AG20443 (cell line): ENCODE measurements at regions not wholly inside any gene's neighbourhood (a gene's known extent, or its start where the extent isn't known, plus 50 kb on each side); places are given as distances from the start of the nearest gene placed in this dataset.

Source experiments
- DNase-seq: peaks from one replicate; pipeline ENCODE4 v3.0.0; 2012; ENCODE audit warnings: low spot score, mixed read lengths

DNA sequence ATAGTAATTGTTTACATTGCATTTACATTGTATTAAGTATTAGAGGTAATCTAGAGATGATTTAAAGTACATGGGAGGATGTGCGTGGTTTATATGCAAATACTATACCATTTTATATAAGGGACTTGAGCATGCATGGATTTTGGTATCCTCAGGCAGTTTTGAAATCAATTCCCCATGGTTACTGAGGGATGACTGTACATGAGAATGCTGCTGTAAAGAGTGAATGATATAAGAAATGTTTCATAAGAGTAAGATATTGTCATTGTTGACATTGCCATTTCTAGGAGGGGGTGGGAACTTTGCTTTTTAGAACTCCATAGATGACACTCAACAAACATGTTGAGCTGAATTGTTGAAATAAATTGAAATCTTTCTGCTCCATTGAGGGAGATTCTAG is 185.0 kb downstream of the SEMA6A start:
- no peak for DNase-seq

GRCh38 chr5:116388564-116389258 is 185.9 kb downstream of the SEMA6A start:
- DNase-seq, result no peak

- no peak for DNase-seq
These were observed 186.9 kb downstream of the SEMA6A start for GRCh38 chr5:116387738-116388137.

DNA sequence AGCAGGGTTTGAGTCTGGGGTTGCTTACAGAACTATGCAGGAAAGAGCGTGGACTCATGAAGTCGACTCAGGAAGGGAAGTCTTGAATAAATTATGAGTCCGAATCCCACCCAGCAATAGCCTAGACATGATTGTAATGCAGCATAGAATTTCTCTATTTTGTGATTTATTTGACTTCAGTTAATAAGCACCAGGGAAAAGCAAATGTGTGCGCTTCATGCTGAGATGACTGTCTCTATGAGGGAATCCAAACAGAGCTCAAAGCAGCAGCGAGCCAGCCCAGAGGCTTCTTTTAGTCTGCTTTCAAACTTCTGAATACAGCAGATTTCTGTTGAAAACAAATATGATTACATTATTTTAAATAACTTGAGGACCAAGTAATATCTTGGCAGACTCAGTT is 188.0 kb downstream of the SEMA6A start:
- no peak for DNase-seq

GRCh38 chr5:116382874-116383266 is 191.8 kb downstream of the SEMA6A start:
- no peak for DNase-seq

- no peak for DNase-seq
These were observed 192.4 kb downstream of the SEMA6A start for GRCh38 chr5:116382032-116382873.

DNA sequence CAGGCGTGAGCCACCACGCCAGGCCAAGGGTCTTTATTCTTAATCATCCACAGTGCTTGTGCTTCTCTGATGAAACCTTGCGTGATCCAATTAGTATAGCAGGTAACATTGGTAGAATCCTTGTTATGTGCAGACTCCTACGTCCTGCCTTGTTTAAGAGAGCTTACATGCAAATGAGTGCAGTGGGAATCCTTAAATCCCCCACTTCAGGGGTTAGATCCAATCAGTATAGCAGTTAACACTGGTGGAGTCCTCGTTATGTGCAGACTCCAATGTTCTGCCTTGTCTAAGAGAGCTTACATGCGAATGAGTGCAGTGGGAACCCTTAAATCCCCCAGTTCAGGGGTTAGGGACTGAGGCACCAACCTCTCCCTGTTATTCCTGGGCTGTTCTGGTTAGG is 193.4 kb downstream of the SEMA6A start:
- DNase-seq, result no peak

GRCh38 chr5:116380621-116381020 is 194.0 kb downstream of the SEMA6A start:
- DNase-seq, result no peak

DNA sequence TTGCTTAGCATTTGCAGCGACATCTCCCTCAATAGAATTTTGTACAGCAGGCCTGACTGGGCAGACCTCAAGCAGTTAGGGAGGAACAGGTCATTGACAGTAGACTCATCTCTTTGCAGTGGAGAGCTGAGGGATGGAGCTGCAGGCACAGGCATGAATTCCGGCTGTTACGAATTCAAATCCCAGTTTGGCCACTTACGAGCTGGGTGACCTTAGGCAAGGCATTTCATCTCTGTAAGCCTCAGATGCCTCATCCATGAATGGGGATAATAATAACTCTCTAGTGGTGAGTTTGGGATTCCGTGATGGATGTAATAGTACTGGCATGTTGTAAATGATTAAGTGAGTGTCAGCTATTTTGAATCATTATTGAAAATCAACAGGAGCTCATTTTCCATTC is 195.3 kb downstream of the SEMA6A start:
- DNase-seq, result no peak

- no peak for DNase-seq
These were observed 195.9 kb downstream of the SEMA6A start for GRCh38 chr5:116378777-116379121.

- no peak for DNase-seq
These were observed 196.4 kb downstream of the SEMA6A start for GRCh38 chr5:116378007-116378776.

DNA sequence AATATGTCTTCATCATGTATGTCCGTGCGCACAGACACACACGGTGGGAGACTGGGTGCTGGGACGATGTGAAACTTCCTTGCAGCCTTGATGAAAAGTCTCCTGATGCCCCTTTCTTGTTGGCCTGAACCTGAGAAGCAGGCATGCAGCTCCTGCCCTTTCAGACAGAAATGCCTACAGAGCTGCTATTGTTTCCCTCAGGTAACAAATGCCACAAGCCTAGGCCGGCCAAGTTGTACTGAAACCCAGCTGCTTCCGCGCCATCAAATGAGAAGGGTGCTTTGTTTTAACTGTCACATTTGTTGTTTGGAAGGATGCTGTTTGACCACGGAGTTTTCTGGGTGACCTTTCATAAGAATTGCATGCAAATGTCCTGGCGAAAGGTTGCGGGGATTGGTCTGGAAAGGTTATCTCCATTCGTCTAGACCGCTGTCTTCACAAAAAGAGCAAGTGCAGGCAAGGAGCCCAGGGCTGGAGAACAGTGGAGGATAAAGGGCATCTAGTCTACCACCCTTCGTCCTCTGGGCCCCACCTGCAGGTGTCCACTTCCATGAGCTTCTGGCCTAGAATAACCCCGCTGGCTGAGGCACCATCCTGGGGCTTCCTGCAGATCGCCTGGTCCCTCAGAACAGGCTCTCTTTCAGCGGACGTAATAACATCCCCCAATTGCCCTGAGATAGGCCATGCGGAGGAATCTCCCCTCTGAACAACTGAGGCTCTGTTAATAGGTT is 197.2 kb downstream of the SEMA6A start:
- no peak for DNase-seq

DNA sequence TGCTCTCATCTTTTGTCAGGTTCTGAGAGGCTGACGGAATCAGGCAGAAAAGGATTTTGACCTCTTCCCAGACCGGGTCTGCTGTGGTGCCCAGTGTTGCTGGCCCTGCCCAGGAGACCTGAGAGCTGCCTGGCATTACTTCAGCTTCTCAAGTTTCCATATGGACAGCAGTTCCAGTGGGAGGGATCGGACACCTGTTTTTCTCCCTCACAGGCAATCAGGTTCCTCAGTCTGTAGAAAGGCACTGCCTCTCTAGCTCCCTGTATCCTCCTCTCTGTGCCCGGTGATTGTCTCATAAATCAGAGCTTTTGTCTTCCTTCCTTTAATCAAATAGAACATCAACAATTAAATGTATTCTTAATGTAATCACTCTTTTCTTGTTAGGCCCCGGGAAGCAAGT is 198.7 kb downstream of the SEMA6A start:
- DNase-seq, result no peak

- DNase-seq, result no peak
These were observed 200.2 kb downstream of the SEMA6A start for GRCh38 chr5:116374434-116374852.

- DNase-seq, result no peak
These were observed 201.6 kb downstream of the SEMA6A start for GRCh38 chr5:116372931-116373597.

GRCh38 chr5:116371935-116372334 is 202.7 kb downstream of the SEMA6A start:
- no peak for DNase-seq

GRCh38 chr5:116371431-116371830 is 203.2 kb downstream of the SEMA6A start:
- no peak for DNase-seq

DNA sequence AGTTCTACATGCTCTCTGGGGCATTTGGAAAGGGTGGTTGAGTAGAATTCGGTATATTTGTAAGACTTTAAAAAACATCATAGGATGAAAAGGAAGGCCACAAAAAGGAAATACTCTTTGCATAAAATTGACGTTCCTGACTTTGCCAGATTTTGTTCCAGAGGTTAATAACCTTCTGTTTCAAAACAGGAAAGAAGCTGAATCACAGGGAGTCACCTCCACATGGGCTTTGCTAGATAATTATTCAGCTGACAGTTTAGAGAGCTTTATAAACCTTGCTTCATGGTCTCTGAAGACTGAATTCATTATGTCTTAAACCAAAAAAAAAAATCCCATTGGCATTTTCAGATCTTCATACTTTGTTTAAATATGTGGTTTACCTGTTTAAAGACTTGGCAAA is 203.7 kb downstream of the SEMA6A start:
- no peak for DNase-seq

- no peak for DNase-seq
These were observed 204.5 kb downstream of the SEMA6A start for GRCh38 chr5:116370149-116370548.

DNA sequence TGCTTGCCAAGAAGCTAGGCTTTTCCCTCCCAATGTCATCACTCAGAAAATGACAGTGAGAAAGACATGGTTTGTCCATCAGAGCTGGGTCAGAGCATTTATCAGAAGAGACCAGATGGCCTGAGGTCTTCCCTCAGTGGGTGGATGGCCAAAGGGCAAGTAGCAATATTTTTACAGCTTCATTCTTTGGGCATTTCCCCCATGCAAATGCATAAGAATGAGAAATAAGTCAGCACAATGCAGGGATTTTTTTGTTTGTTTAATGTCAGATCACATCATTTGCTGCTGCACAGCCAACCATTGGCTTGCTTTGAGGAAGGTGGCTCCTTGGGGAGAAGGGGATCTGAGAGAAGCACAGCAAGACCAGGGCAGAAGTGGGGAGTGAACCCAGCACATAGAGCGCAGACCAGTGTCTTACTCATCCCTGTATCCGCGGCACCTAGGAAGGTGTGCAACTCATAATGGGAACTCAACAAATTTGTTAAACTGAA is 209.6 kb downstream of the SEMA6A start:
- DNase-seq, result no peak

GRCh38 chr5:116363780-116364179 is 210.8 kb downstream of the SEMA6A start:
- no peak for DNase-seq
